HUES64 (cell line): ENCODE measurements at regions not wholly inside any gene's neighbourhood (a gene's known extent, or its start where the extent isn't known, plus 50 kb on each side); places are given as distances from the start of the nearest gene placed in this dataset.

Experiments used
- H3K27ac ChIP-seq: 2 replicates; pipeline ENCODE4 v1.7.0; 2013; ENCODE audit warnings: low read depth, low read length, inconsistent platforms
- H3K27me3 ChIP-seq: 2 replicates; pipeline ENCODE4 v1.6.1; 2013; ENCODE audit warnings: mild to moderate bottlenecking, low read length; ENCODE audit not compliant: insufficient read depth
- H3K36me3 ChIP-seq: 2 replicates; pipeline ENCODE4 v1.6.1; 2013; ENCODE audit warnings: mild to moderate bottlenecking, low read length; ENCODE audit not compliant: insufficient read depth
- H3K4me1 ChIP-seq: 2 replicates; pipeline ENCODE4 v1.6.1; 2013; ENCODE audit warnings: mild to moderate bottlenecking, low read length, moderate library complexity; ENCODE audit not compliant: insufficient read depth
- H3K4me3 ChIP-seq: 2 replicates; pipeline ENCODE4 v1.5.1; 2013; ENCODE audit warnings: mild to moderate bottlenecking, low read length, moderate library complexity
- H3K9ac ChIP-seq: 2 replicates; pipeline ENCODE4 v1.6.1; 2013; ENCODE audit warnings: mild to moderate bottlenecking, low read depth, low read length
- H3K9me3 ChIP-seq: 2 replicates; pipeline ENCODE4 v1.6.1; 2013; ENCODE audit warnings: low read depth, low read length; ENCODE audit not compliant: insufficient read depth
- WGBS: fragments of 150-250, 120-280 bp; methylation state at CpG from one replicate; pipeline ENCODE4 v1.1.7; 2013; ENCODE audit warnings: missing lambda C conversion rate; 5-methylcytosine and 5-hydroxymethylcytosine counted together

DNA sequence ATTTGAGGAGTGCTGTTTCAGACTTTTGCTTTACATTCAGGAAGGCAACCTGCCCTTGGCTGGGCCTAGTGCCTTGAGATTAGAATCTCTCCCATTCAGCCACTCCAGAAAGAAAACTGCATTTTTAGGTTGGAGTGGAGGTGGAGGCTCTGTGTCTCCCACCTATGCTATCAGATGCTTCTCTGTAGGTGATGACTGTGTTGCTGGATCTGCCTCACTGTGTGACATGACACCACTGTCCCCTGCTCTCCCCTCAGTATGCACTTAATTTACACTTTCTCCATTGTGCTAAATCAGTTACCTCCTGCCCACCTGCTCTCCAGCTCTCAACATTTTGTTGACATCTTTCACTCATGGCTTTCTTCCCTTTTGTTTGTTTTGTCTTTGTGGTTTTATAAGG, 265.8 kb downstream of the TENT4A start:
- Histone ChIP-seq H3K36me3 (no peaks in the 10 kb centered on the region), H3K9me3 (no peaks in the 10 kb centered on the region), H3K27ac (no peak overlapping the region), H3K27me3 (no peaks in the 10 kb centered on the region), H3K4me3 (no peak overlapping the region), H3K9ac (no peak overlapping the region), H3K4me1 (peaks cover 3% of the 10 kb centered on the region; the same call in 1 of the 2 replicates)

DNA sequence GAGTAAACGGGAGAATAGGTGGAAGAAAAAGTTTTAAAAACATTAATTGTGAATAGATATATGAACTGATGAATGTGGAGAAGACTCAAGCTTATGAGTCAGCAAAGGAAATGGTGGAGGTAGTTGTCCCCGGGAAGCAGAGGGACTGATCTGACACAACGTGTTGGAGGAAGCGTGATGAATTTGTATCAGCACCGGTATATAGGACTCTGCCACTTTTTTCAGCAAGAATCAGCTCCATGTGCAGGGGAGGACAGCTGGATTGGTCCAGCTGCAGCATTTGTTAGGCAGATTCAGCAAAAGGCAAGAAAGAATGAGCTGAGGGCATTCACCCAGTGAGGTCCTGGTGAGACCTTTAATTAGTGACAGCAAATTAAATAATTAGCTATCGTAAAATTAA, 276.0 kb downstream of the TENT4A start:
- H3K36me3 ChIP-seq = no peaks in the 10 kb centered on the region
- WGBS = 81% methylated on average over 5 of the region's 6 CpGs
- H3K9ac ChIP-seq = no peak overlapping the region
- no peak overlapping the region for H3K27ac ChIP-seq
- H3K9me3 ChIP-seq = no peaks in the 10 kb centered on the region
- H3K27me3 ChIP-seq = no peaks in the 10 kb centered on the region
- no peak overlapping the region for H3K4me3 ChIP-seq
- no peaks in the 10 kb centered on the region for H3K4me1 ChIP-seq

DNA sequence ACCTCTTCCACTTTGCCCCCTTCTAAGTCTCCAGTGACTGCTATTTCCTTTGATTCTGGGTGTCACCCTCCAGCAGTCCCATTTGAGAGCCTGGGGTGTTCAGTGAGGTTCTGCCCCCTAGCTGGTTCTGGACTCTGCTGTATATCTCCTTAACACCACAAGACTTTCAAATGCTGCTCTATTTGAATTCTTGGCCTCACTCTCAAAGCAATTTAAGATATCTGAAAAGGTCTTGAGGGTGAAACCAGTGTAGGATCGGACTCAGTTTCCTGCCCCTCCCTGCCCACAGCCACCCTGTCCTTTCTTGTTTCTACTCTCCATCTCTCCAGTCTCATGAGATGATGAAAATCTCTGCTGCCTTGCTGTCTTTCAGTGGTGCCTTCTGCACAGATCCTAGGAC, 280.9 kb downstream of the TENT4A start:
- WGBS = 94% methylated on average over 1 of the region's 1 CpG
- no peak overlapping the region for H3K9ac ChIP-seq
- no peaks in the 10 kb centered on the region for H3K27me3 ChIP-seq
- H3K4me3 ChIP-seq = no peak overlapping the region
- no peak overlapping the region for H3K27ac ChIP-seq
- H3K4me1 ChIP-seq = no peaks in the 10 kb centered on the region
- no peaks in the 10 kb centered on the region for H3K36me3 ChIP-seq
- 0 out of 2 replicates have a peak, but pooled peaks cover 2% of the 10 kb centered on the region for H3K9me3 ChIP-seq

DNA sequence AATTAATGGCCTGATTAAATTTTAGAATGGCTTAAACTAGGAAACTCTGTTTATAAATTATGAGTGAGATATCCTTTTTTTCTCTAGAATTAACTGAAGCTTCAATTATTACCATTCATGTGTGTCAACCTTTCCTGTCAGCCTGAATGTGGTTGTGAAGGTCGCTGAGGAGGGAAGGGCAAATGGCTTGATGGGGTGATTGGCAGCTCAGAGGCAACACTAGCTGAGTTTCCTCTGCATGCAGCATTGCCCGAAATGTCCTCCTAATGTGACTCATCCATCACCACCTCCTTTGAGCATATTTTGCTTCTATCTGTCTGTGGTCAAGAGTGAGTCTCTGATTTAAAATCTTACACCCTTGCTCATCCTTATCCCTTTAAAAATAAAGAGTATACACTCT, 281.9 kb downstream of the TENT4A start:
- no peak overlapping the region for H3K27ac ChIP-seq
- 46% methylated on average over 2 of the region's 2 CpGs for WGBS
- no peaks in the 10 kb centered on the region for H3K4me1 ChIP-seq
- H3K4me3 ChIP-seq = no peak overlapping the region
- H3K36me3 ChIP-seq = no peaks in the 10 kb centered on the region
- 0 out of 2 replicates have a peak, but pooled peaks cover 2% of the 10 kb centered on the region for H3K9me3 ChIP-seq
- no peak overlapping the region for H3K9ac ChIP-seq
- H3K27me3 ChIP-seq = no peaks in the 10 kb centered on the region

DNA sequence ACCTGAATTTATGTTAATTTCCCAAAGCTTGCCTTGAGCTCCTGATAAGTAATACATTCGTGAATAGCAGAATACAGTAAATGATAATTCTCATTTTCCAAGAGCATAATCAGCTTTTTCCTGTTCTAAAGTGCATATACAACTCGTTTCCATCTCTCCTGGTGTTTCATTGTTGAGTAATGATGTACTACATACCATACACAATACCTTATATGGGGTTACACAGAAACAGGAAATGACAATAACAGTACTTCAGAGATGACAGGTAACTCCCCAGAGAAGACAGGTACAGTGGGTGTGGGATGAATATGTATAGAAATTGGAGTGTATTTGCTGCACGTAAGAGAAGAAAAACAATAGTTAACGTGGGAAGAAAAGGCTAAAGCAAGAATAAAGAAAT, 287.1 kb downstream of the TENT4A start:
- H3K9me3 ChIP-seq = 0 out of 2 replicates have a peak, but pooled peaks cover 2% of the 10 kb centered on the region

DNA sequence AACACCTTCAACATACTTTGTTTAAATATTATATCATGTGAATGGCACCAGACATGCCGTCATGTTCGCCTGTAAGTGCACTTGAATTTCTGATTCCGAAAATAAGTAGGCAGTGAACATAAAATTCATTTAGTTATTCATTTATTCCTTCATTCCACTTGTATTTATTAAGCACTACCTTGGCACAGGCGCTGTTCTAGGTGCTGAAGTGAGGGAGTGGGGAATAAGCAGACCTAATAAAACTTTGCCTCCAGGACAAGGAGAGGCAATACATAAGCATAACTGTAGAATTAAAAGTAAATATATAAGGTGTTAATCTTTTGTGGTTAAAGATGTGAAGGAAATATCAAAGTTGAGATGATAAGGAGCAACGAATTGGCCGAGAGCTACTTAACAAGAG, 297.4 kb downstream of the TENT4A start:
- WGBS = 80% methylated on average over 2 of the region's 6 CpGs
- H3K27me3 ChIP-seq = 0 out of 2 replicates have a peak, but pooled peaks cover 2% of the 10 kb centered on the region
- H3K27ac ChIP-seq = no peak overlapping the region
- H3K4me1 ChIP-seq = no peaks in the 10 kb centered on the region
- no peaks in the 10 kb centered on the region for H3K36me3 ChIP-seq
- no peak overlapping the region for H3K4me3 ChIP-seq
- no peak overlapping the region for H3K9ac ChIP-seq
- no peaks in the 10 kb centered on the region for H3K9me3 ChIP-seq

More for the DNA sequence above, 287.1 kb downstream of the TENT4A start:
- H3K4me3 ChIP-seq = no peak overlapping the region
- 73% methylated on average over 3 of the region's 4 CpGs for WGBS
- no peaks in the 10 kb centered on the region for H3K36me3 ChIP-seq
- no peak overlapping the region for H3K27ac ChIP-seq
- no peaks in the 10 kb centered on the region for H3K4me1 ChIP-seq
- H3K27me3 ChIP-seq = no peaks in the 10 kb centered on the region
- H3K9ac ChIP-seq = no peak overlapping the region

DNA sequence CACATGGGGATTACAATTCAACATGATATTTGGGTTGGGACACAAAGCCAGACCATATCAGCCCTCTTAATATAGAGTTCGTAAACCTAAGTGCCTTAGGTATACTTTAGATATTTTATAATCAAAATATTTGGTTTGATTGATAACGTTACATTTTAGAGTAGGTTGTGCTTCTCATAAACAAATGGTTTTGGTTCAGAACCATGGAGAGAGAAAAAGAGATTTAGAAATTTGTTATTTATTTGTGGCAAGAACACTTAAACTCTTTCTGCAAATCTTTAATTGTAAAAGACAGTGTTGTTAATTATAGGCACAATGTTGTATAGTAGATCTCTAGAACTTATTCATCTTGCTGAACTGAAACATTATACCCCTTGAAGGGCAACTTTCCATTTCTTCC, 298.8 kb downstream of the TENT4A start:
- 60% methylated on average over 1 of the region's 2 CpGs for WGBS
- H3K9ac ChIP-seq = no peak overlapping the region

DNA sequence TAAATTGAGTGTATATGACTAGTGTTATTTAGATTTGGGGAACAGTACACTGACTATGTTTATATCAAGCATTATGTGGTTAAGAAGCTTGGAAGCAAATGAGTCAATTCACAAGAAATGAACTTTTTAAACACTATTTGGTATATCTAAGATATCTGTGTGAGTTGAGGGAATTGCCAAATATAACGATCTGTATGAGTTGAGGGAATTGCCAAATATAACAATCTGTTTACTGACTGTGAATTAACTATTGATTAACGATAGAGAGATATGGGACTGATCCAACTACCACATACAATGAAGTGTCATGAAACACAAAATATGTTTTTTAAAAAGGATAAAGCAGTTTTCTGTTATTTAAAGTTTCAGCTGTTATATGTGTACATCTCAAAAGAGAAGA, 301.4 kb downstream of the TENT4A start:
- H3K27ac ChIP-seq = no peak overlapping the region
- H3K4me3 ChIP-seq = no peak overlapping the region
- 100% methylated on average over 1 of the region's 2 CpGs for WGBS
- no peaks in the 10 kb centered on the region for H3K4me1 ChIP-seq
- H3K9me3 ChIP-seq = no peaks in the 10 kb centered on the region
- no peak overlapping the region for H3K9ac ChIP-seq
- H3K27me3 ChIP-seq = 0 out of 2 replicates have a peak, but pooled peaks cover 2% of the 10 kb centered on the region
- H3K36me3 ChIP-seq = no peaks in the 10 kb centered on the region

More for the DNA sequence above, 298.8 kb downstream of the TENT4A start:
- no peaks in the 10 kb centered on the region for H3K36me3 ChIP-seq
- no peaks in the 10 kb centered on the region for H3K9me3 ChIP-seq
- H3K4me3 ChIP-seq = no peak overlapping the region
- no peaks in the 10 kb centered on the region for H3K4me1 ChIP-seq
- 0 out of 2 replicates have a peak, but pooled peaks cover 2% of the 10 kb centered on the region for H3K27me3 ChIP-seq
- H3K27ac ChIP-seq = no peak overlapping the region

DNA sequence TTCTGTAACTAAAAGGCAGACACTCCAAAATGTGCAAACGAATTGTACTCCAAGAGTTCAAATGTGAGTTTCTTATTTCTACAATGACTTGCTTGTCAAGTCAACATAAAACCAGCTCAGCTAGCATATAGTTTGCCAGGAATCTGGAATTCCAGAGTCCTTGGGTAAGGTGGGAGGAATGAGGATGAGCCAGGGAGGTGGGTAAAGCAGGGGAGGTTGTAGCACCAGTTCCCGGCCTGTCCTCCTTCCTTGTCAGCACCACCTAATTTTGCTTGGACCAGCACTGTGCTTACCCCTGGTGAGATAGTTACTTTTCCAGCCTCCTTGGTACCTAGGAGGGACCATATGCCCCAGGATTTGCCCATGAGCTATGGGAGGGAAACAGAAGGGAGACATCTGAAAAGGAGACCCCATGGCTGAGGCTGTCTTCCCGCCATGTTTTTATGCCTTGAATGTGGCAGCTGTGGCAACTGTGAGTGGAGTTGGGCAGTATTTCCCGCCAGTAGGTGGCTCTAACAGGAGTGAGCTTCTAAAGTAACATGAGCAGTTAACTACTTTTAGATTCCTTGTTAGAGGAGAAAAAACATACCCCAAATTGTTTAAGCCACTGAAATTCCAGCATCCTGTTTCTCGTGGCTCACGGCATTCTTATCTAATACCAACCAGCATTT, 302.5 kb downstream of the TENT4A start:
- H3K9ac ChIP-seq = no peak overlapping the region
- no peaks in the 10 kb centered on the region for H3K36me3 ChIP-seq
- H3K4me3 ChIP-seq = no peak overlapping the region
- H3K9me3 ChIP-seq = 0 out of 2 replicates have a peak, but pooled peaks cover 2% of the 10 kb centered on the region
- 81% methylated on average over 6 of the region's 6 CpGs for WGBS
- no peak overlapping the region for H3K27ac ChIP-seq
- H3K4me1 ChIP-seq = no peaks in the 10 kb centered on the region
- H3K27me3 ChIP-seq = 0 out of 2 replicates have a peak, but pooled peaks cover 2% of the 10 kb centered on the region

DNA sequence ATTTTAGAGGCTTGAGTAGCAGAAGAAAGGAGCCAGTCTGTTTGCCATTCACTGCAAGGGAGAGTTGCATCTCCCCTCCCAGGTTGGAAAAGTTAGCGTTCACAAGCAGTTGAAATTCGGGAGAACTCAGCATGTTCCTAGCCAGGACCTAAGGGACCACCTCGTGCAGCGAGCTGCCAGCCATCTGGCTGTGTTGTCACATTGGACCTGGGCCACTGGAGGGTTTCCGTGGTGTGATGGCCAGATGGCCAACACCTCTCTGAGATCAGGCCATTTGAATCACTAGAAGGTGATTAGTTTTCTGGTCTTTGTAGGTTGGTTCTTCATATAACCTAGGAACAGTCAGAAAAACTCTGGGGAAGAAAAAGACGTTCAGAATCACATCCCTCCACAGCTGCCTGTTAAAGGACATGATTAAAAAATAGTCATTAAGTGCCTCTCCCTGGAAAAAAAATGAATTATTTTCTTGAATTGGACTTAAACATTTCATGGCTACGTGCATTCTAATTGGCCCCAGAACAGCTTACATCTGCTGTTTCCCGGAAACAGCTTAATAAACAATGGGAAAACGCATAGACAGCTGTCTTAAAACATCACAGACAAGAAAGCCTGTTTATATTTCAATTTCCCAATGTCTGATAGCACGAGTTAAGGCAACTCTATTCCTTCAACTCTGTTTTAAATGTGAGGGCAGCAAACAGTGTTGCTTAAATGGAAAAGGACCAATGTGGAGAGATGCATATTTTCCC, 303.9 kb downstream of the TENT4A start:
- Histone ChIP-seq H3K27ac (no peak overlapping the region), H3K9me3 (peaks cover 12% of the 10 kb centered on the region), H3K27me3 (0 out of 2 replicates have a peak, but pooled peaks cover 2% of the 10 kb centered on the region), H3K4me1 (no peaks in the 10 kb centered on the region), H3K36me3 (no peaks in the 10 kb centered on the region), H3K4me3 (no peak overlapping the region), H3K9ac (no peak overlapping the region)
- 90% methylated on average over 10 of the region's 10 CpGs for WGBS

DNA sequence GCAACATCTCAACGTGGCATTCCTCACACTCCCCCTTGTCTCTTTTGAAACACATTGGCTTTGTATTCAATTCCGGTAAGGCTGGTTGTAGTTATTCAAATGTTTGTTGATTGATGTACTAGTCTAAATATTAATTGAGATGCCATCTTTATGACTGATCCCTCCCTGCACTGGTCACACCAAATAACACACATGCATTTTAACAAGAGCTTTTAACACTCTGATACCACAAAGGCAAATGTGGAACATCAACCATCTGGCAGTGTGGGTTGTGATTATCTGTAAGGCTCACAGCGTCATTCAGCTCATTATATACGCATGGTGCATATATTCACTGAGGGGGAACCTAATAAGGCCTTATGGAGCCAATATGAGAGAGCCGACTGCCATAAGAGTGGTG, 305.0 kb downstream of the TENT4A start:
- 89% methylated on average over 4 of the region's 5 CpGs for WGBS
- H3K4me3 ChIP-seq = no peak overlapping the region
- H3K4me1 ChIP-seq = no peaks in the 10 kb centered on the region
- peaks cover 22% of the 10 kb centered on the region for H3K9me3 ChIP-seq
- H3K9ac ChIP-seq = no peak overlapping the region
- no peaks in the 10 kb centered on the region for H3K36me3 ChIP-seq
- H3K27ac ChIP-seq = no peak overlapping the region
- 0 out of 2 replicates have a peak, but pooled peaks cover 2% of the 10 kb centered on the region for H3K27me3 ChIP-seq
